Loucy (cell line): ENCODE measurements at regions not wholly inside any gene's neighbourhood (a gene's known extent, or its start where the extent isn't known, plus 50 kb on each side); places are given as distances from the start of the nearest gene placed in this dataset.

ENCODE experiments used
- H2AFZ ChIP-seq: fragments of 200-600 bp; sonication (generic); 2 replicates; pipeline ENCODE4 v1.6.0; 2016; ENCODE audit warnings: antibody characterized with exemption, mild to moderate bottlenecking, low read length, moderate library complexity
- H3F3A ChIP-seq: fragments of 200-600 bp; 2 replicates; pipeline ENCODE4 v1.6.0; 2016; ENCODE audit warnings: antibody characterized with exemption, low read depth, mild to moderate bottlenecking
- H3K27me3 ChIP-seq: fragments of 200-600 bp; sonication (generic); 2 replicates; pipeline ENCODE4 v1.6.1; 2014; ENCODE audit warnings: low read length, mild to moderate bottlenecking; ENCODE audit not compliant: insufficient read depth, poor library complexity, severe bottlenecking
- H3K36me3 ChIP-seq: fragments of 200-600 bp; sonication (generic); 2 replicates; pipeline ENCODE4 v1.6.1; 2016; ENCODE audit warnings: low read length; ENCODE audit not compliant: insufficient read depth
- H3K4me1 ChIP-seq: fragments of 200-600 bp; sonication (generic); 2 replicates; pipeline ENCODE4 v1.5.1; 2014; ENCODE audit warnings: low read length, mild to moderate bottlenecking; ENCODE audit not compliant: insufficient read depth, poor library complexity, severe bottlenecking
- H3K4me2 ChIP-seq: fragments of 200-600 bp; sonication (generic); 2 replicates; pipeline ENCODE4 v1.6.0; 2014; ENCODE audit warnings: antibody characterized with exemption, low read length, low read depth, mild to moderate bottlenecking; ENCODE audit not compliant: poor library complexity, severe bottlenecking
- H3K4me3 ChIP-seq: fragments of 200-600 bp; sonication (generic); 2 replicates; pipeline ENCODE4 v1.5.1; 2014; ENCODE audit warnings: low read length, mild to moderate bottlenecking, mixed read lengths; ENCODE audit not compliant: poor library complexity, severe bottlenecking
- H3K79me2 ChIP-seq: fragments of 200-600 bp; sonication (generic); 2 replicates; pipeline ENCODE4 v1.6.1; 2014; ENCODE audit warnings: low read length; ENCODE audit not compliant: insufficient read depth
- H3K9ac ChIP-seq: fragments of 200-600 bp; sonication (generic); 2 replicates; pipeline ENCODE4 v1.6.0; 2014; ENCODE audit warnings: mild to moderate bottlenecking, low read depth, low read length, moderate library complexity; ENCODE audit not compliant: poor library complexity, severe bottlenecking
- H3K9me2 ChIP-seq: fragments of 200-600 bp; sonication (generic); replicated peaks from 2 replicates; pipeline ENCODE4 v1.6.1; 2016; ENCODE audit warnings: low read depth, low read length, mixed read lengths
- H3K9me3 ChIP-seq: fragments of 200-600 bp; sonication (generic); 2 replicates; pipeline ENCODE4 v1.6.1; 2014; ENCODE audit warnings: mild to moderate bottlenecking, antibody characterized with exemption, low read length, low read depth; ENCODE audit not compliant: insufficient read depth
- H4K20me1 ChIP-seq: fragments of 200-600 bp; sonication (generic); 2 replicates; pipeline ENCODE4 v1.6.0; 2014; ENCODE audit warnings: antibody characterized with exemption, low read length, mild to moderate bottlenecking; ENCODE audit not compliant: insufficient read depth, poor library complexity, severe bottlenecking
- EZH2phosphoT487 ChIP-seq: fragments of 200-600 bp; IDR thresholded peaks from 2 replicates; pipeline ENCODE4 v1.6.1; 2018; ENCODE audit warnings: antibody characterized with exemption, mild to moderate bottlenecking, moderate library complexity, borderline replicate concordance
- TF ChIP-seq, protein P1 (sequence below): fragments of 200-600 bp; sonication (generic); conservative IDR thresholded peaks from 2 replicates; pipeline ENCODE4 v1.5.1; 2014; ENCODE audit warnings: mild to moderate bottlenecking, antibody characterized with exemption, low read length

DNA sequence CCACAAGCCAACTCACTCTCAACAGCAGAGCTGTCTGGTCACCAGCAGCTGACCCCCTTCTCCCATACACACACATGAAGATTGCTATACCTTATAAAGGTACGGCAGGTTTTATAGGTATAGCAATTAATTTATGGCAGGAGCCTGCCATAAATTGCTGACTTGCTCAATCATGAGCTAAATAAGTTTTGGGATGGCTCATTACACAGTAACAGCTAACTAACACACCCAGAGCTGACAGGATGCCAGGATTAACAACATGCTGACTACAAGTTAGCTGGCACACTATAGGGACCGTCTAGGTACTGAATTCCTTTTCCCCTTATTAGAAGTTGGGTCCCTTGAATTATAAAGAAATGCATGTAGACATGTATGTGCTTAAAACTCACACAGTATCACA lies 150.3 kb upstream of the KCNJ18 start:
- Histone ChIP-seq H3K9me3 (no peaks in the 10 kb centered on the region), H3K4me1 (no peaks in the 10 kb centered on the region)

DNA sequence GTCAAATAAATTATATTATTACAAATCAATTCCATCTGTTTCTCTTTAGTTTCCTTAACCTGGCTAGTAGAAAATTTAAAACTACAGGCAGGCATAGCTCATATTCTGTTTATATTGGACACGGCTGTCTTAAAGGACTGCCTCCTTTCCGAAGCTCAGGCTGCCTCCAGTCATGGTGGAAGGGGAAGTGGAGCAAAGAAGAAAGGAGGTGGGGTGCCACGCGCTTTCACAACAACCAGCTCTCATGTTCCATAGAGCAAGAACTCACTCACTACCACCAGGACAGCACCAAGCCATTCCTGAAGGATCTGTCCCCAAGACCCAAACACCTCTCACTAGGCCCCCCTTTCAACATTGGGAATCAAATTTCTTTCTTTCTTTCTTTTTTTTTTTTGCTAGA lies 149.3 kb upstream of the KCNJ18 start:
- Histone ChIP-seq H3K9ac (no peak overlapping the region), H4K20me1 (no peaks in the 10 kb centered on the region), H3F3A (no peaks in the 10 kb centered on the region), H3K4me2 (no peak overlapping the region), H3K9me3 (no peaks in the 10 kb centered on the region), H2AFZ (no peak overlapping the region), H3K79me2 (no peaks in the 10 kb centered on the region), H3K9me2 (no peaks in the 10 kb centered on the region), H3K27me3 (no peaks in the 10 kb centered on the region), H3K4me3 (no peak overlapping the region), H3K36me3 (no peaks in the 10 kb centered on the region), H3K4me1 (no peaks in the 10 kb centered on the region)
- TF ChIP-seq, protein P1, sequence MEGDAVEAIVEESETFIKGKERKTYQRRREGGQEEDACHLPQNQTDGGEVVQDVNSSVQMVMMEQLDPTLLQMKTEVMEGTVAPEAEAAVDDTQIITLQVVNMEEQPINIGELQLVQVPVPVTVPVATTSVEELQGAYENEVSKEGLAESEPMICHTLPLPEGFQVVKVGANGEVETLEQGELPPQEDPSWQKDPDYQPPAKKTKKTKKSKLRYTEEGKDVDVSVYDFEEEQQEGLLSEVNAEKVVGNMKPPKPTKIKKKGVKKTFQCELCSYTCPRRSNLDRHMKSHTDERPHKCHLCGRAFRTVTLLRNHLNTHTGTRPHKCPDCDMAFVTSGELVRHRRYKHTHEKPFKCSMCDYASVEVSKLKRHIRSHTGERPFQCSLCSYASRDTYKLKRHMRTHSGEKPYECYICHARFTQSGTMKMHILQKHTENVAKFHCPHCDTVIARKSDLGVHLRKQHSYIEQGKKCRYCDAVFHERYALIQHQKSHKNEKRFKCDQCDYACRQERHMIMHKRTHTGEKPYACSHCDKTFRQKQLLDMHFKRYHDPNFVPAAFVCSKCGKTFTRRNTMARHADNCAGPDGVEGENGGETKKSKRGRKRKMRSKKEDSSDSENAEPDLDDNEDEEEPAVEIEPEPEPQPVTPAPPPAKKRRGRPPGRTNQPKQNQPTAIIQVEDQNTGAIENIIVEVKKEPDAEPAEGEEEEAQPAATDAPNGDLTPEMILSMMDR: no peak
- TF ChIP-seq EZH2phosphoT487: no peak

More for the DNA sequence above, 150.3 kb upstream of the KCNJ18 start:
- Histone ChIP-seq H3K79me2 (no peaks in the 10 kb centered on the region), H3F3A (no peaks in the 10 kb centered on the region), H3K4me3 (no peak overlapping the region), H3K27me3 (no peaks in the 10 kb centered on the region), H3K4me2 (no peak overlapping the region), H2AFZ (no peak overlapping the region), H3K9ac (no peak overlapping the region), H3K9me2 (no peaks in the 10 kb centered on the region), H4K20me1 (no peaks in the 10 kb centered on the region), H3K36me3 (no peaks in the 10 kb centered on the region)
- TF ChIP-seq, protein P1: no peak
- TF ChIP-seq EZH2phosphoT487: no peak

DNA sequence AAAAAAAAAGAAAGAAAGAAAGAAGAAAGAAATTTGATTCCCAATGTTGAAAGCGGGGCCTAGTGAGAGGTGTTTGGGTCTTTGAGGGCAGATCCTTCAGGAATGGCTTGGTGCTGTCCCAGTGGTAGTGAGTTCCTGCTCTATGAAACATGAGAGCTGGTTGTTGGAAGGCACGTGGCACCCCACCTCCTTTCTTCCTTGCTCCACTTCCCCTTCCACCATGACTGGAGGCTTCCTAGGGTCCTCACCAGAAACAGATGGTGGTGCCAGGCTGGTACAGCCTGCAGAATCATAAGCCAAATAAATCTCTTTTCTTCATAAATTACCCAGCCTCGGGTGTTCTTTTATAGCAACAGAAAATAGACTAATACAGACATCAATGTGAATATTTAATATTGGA lies 147.3 kb upstream of the KCNJ18 start:
- no peak overlapping the region for H3K9ac ChIP-seq
- no peaks in the 10 kb centered on the region for H3K36me3 ChIP-seq
- no peak overlapping the region for H3K4me2 ChIP-seq
- no peak overlapping the region for H2AFZ ChIP-seq
- no peaks in the 10 kb centered on the region for H3K4me1 ChIP-seq
- no peaks in the 10 kb centered on the region for H3K9me2 ChIP-seq
- no peak overlapping the region for H3K4me3 ChIP-seq
- no peaks in the 10 kb centered on the region for H4K20me1 ChIP-seq
- TF ChIP-seq, protein P1: no peak
- TF ChIP-seq EZH2phosphoT487: no peak
- no peaks in the 10 kb centered on the region for H3K79me2 ChIP-seq
- H3F3A ChIP-seq: no peaks in the 10 kb centered on the region
- H3K9me3 ChIP-seq: no peaks in the 10 kb centered on the region
- H3K27me3 ChIP-seq: no peaks in the 10 kb centered on the region
